H1 (cell line): ENCODE measurements at regions not wholly inside any gene's neighbourhood (a gene's known extent, or its start where the extent isn't known, plus 50 kb on each side); places are given as distances from the start of the nearest gene placed in this dataset.

Experiments used
- ASH2L ChIP-seq: fragments of 200-600, 300-600 bp; sonication (generic); IDR thresholded peaks from one replicate; pipeline ENCODE4 v1.7.1; 2017; ENCODE audit warnings: low read length
- CREB1 ChIP-seq: IDR thresholded peaks from 2 replicates; pipeline ENCODE4 v1.6.1; 2012; ENCODE audit warnings: inconsistent platforms
- CTCF ChIP-seq, 3 experiments: IDR thresholded peaks; 1 replicate in 2 of 3; 2 replicates in 1 of 3; pipeline versions ENCODE4 v1.5.1 to v1.6.1; 2011; ENCODE audit warnings: low read length in 3 of 3, mild to moderate bottlenecking in 3 of 3, inconsistent platforms in 2 of 3, low read depth in 1 of 3, moderate library complexity in 1 of 3; ENCODE audit not compliant: insufficient read depth in 1 of 3; ENCODE audit errors: control extremely low read depth in 1 of 3
- EGR1 ChIP-seq: IDR thresholded peaks from 2 replicates; pipeline ENCODE4 v1.6.1; 2011; ENCODE audit warnings: low read depth, low read length, borderline replicate concordance
- EZH2 ChIP-seq: fragments of 200-600 bp; sonication (generic); IDR thresholded peaks from 2 replicates; pipeline ENCODE4 v1.7.1; 2012; ENCODE audit warnings: low read depth, mild to moderate bottlenecking, moderate library complexity, low read length, inconsistent platforms; ENCODE audit not compliant: severe bottlenecking
- JUN ChIP-seq: IDR thresholded peaks from 2 replicates; pipeline ENCODE4 v1.6.1; 2011; ENCODE audit warnings: low read depth, mild to moderate bottlenecking, improper control_type of control experiment, low read length
- KDM1A ChIP-seq: fragments of 200-600, 300-600 bp; sonication (generic); IDR thresholded peaks from 2 replicates; pipeline ENCODE4 v1.7.1; 2016; ENCODE audit warnings: mild to moderate bottlenecking, low read length, borderline replicate concordance
- NANOG ChIP-seq: IDR thresholded peaks from 2 replicates; pipeline ENCODE4 v1.6.1; 2011; ENCODE audit warnings: low read length, low read depth, mild to moderate bottlenecking, inconsistent platforms; ENCODE audit not compliant: insufficient read depth, poor library complexity, severe bottlenecking
- NRF1 ChIP-seq: IDR thresholded peaks from 2 replicates; pipeline ENCODE4 v1.6.1; 2011; ENCODE audit warnings: mild to moderate bottlenecking, low read depth, low read length, improper control_type of control experiment
- POLR2AphosphoS5 ChIP-seq: IDR thresholded peaks from 2 replicates; pipeline ENCODE4 v1.6.1; 2011; ENCODE audit warnings: low read depth, low read length
- POU5F1 ChIP-seq: IDR thresholded peaks from 2 replicates; pipeline ENCODE4 v1.6.1; 2011; ENCODE audit warnings: low read depth, mild to moderate bottlenecking, low read length, moderate library complexity
- RAD21 ChIP-seq, 2 experiments: IDR thresholded peaks in 1 of 2; conservative IDR thresholded peaks in 1 of 2; 2 replicates each; pipeline ENCODE4 v1.6.1; 2011; ENCODE audit warnings: low read depth in 2 of 2, low read length in 2 of 2, improper control_type of control experiment in 1 of 2, inconsistent platforms in 1 of 2, mild to moderate bottlenecking in 1 of 2, moderate library complexity in 1 of 2
- RBBP5 ChIP-seq: IDR thresholded peaks from 2 replicates; pipeline ENCODE4 v1.7.1; 2012; ENCODE audit warnings: low read depth, mild to moderate bottlenecking, inconsistent platforms, low read length, moderate library complexity, borderline replicate concordance
- RFX5 ChIP-seq: IDR thresholded peaks from 2 replicates; pipeline ENCODE4 v1.6.1; 2011; ENCODE audit warnings: low read depth, low read length, improper control_type of control experiment, borderline replicate concordance
- SIN3A ChIP-seq, 2 experiments: IDR thresholded peaks in 1 of 2; conservative IDR thresholded peaks in 1 of 2; 2 replicates each; pipeline ENCODE4 v1.6.1; 2011 to 2012; ENCODE audit warnings: low read length in 2 of 2, improper control_type of control experiment in 1 of 2, low read depth in 1 of 2, mild to moderate bottlenecking in 1 of 2
- SIRT6 ChIP-seq: IDR thresholded peaks from one replicate; pipeline ENCODE4 v1.7.1; 2012; ENCODE audit warnings: low read length, inconsistent platforms
- SIX5 ChIP-seq: IDR thresholded peaks from 2 replicates; pipeline ENCODE4 v1.6.1; 2011; ENCODE audit warnings: mild to moderate bottlenecking, low read depth, low read length
- SP1 ChIP-seq: IDR thresholded peaks from 2 replicates; pipeline ENCODE4 v1.6.1; 2011; ENCODE audit warnings: low read depth, low read length
- SP4 ChIP-seq: IDR thresholded peaks from 2 replicates; pipeline ENCODE4 v1.6.1; 2012; ENCODE audit warnings: low read length, inconsistent platforms
- TBP ChIP-seq: IDR thresholded peaks from 2 replicates; pipeline ENCODE4 v1.6.1; 2011; ENCODE audit warnings: low read depth, low read length, improper control_type of control experiment
- USF2 ChIP-seq: IDR thresholded peaks from 2 replicates; pipeline ENCODE4 v1.6.1; 2011; ENCODE audit warnings: low read length, improper control_type of control experiment
- YY1 ChIP-seq: IDR thresholded peaks from 2 replicates; pipeline ENCODE4 v1.6.1; 2011; ENCODE audit warnings: low read depth, mild to moderate bottlenecking, low read length

- peak; percentile 22 to 56 (median 47) for TF ChIP-seq CTCF (IDR thresholded peaks at IDR 0.05; ENCODE audit: control extremely low read depth in 1 of 3, insufficient read depth in 1 of 3, low read depth in 1 of 3, low read length in 3 of 3)
- no peak for TF ChIP-seq EGR1
- no peak for TF ChIP-seq NRF1
- TF ChIP-seq USF2: no peak
- peak; percentile 54; the same call in 1 of the 2 replicates for TF ChIP-seq KDM1A
- TF ChIP-seq YY1: no peak
- no peak for TF ChIP-seq SIX5
- no peak for TF ChIP-seq EZH2
- no peak for TF ChIP-seq SP4
- peak; percentile 71 for TF ChIP-seq ASH2L
- TF ChIP-seq JUN: peak; percentile 93
- no peak for TF ChIP-seq POU5F1
- TF ChIP-seq CREB1: no peak
- no peak for TF ChIP-seq RBBP5
- TF ChIP-seq RAD21 (IDR thresholded peaks at IDR 0.05 in 1 of 2, conservative IDR thresholded peaks at IDR 0.05 in 1 of 2; ENCODE audit: low read depth in 2 of 2, low read length in 2 of 2): peak; percentile 55 to 68
- TF ChIP-seq SIRT6: no peak
- TF ChIP-seq TBP: 0 out of 2 replicates have a peak, but pooled peaks have one; percentile 36
- TF ChIP-seq SP1: 0 out of 2 replicates have a peak, but pooled peaks have one; percentile 27
- no peak for TF ChIP-seq NANOG
- TF ChIP-seq RFX5: no peak
- peak; percentile 63; the same call in 1 of the 2 replicates for TF ChIP-seq POLR2AphosphoS5
- TF ChIP-seq SIN3A (conservative IDR thresholded peaks at IDR 0.05 in 1 of 2, IDR thresholded peaks at IDR 0.05 in 1 of 2; ENCODE audit: low read depth in 1 of 2, low read length in 2 of 2): no peak
Observed at GRCh38 chr21:38171723-38172344, 85.0 kb upstream of the KCNJ15 start (continued).
